ENCODE measurements at regions not wholly inside any gene's neighbourhood (a gene's known extent, or its start where the extent isn't known, plus 50 kb on each side); places are given as distances from the start of the nearest gene placed in this dataset.

DNA sequence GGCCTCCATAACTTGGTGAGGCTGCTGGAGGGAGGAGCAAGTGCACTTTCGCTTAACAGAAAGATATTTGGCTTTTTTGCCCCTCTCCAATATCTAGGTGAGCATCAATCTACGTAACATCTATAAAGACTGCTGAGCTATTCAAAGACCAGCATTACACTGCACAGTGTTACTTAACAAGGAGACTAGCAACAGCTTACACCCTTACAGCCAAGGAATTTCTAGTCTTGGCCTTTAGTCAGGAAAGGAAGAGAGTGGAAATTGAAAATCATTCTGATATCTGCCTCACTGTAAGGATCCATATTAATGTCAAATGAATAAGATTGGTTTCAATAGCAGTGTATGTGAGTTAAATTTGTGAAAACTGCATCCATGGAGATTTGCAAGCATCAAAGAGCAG is 163.9 kb upstream of the DUSP10 start:
- Histone ChIP-seq H2BK5ac (ENCODE audit: insufficient read length, low read length) (no peak overlapping the region), H3K56ac (ENCODE audit: insufficient read length, low read depth, low read length) (no peak overlapping the region), H3K18ac (ENCODE audit: insufficient read length, low read depth, low read length) (no peak overlapping the region), H2BK120ac (ENCODE audit: low read depth, low read length, poor library complexity, severe bottlenecking) (no peak overlapping the region), H3K79me2 (ENCODE audit: insufficient read depth, low read length) (no peaks in the 10 kb centered on the region), H4K20me1 (ENCODE audit: control insufficient read depth, insufficient read depth, insufficient read length) (no peaks in the 10 kb centered on the region), H2BK12ac (ENCODE audit: insufficient read length, low read depth, low read length) (no peak overlapping the region), H3T11ph (ENCODE audit: low read length) (no peak overlapping the region), H3K14ac (ENCODE audit: insufficient read depth, low read length) (no peak overlapping the region), H3K4me2 (ENCODE audit: insufficient read depth, insufficient read length, low read length) (no peak overlapping the region), H3K79me1 (ENCODE audit: insufficient read depth, low read depth, low read length, poor library complexity, severe bottlenecking) (no peaks in the 10 kb centered on the region), H4K5ac (ENCODE audit: insufficient read length, low read depth, low read length) (no peak overlapping the region), H4K91ac (ENCODE audit: insufficient read length, low read depth, low read length) (no peak overlapping the region), H4K8ac (replicated peaks; ENCODE audit: insufficient read length, low read depth, low read length) (no peak overlapping the region), H2AFZ (ENCODE audit: low read length) (no peak overlapping the region), H3K4me1 (ENCODE audit: insufficient read depth, low read length) (no peaks in the 10 kb centered on the region), H2BK20ac (ENCODE audit: low read depth, low read length, poor library complexity, severe bottlenecking) (no peak overlapping the region), H3K27ac (ENCODE audit: insufficient read length, low read depth, low read length) (no peak overlapping the region), H3K27me3 (ENCODE audit: insufficient read depth, low read length) (no peaks in the 10 kb centered on the region), H3K9me3 (ENCODE audit: control insufficient read depth, low read depth, low read length) (no peaks in the 10 kb centered on the region), H2AK5ac (ENCODE audit: insufficient read length, low read length) (no peak overlapping the region), H3K23ac (ENCODE audit: insufficient read length, low read depth, low read length) (no peak overlapping the region), H3K23me2 (ENCODE audit: insufficient read length, low read depth, low read length, poor library complexity, severe bottlenecking) (no peaks in the 10 kb centered on the region), H2BK15ac (ENCODE audit: low read depth, low read length) (no peak overlapping the region), H3K9ac (ENCODE audit: extremely low read depth, insufficient read length, low read length) (no peak overlapping the region), H3K4ac (ENCODE audit: low read depth, low read length) (no peak overlapping the region)
- Mint-ChIP-seq H3K27ac (no peak overlapping the region), H3K4me1 (peaks cover 0 to 3% of the 10 kb centered on the region in 2 experiments; a peak in 1 of 4 replicates), H3K27me3 (ENCODE audit: low read depth) (no peaks in the 10 kb centered on the region), H3K9me3 (no peaks in the 10 kb centered on the region), H3K4me3 (no peak overlapping the region), H3K36me3 (ENCODE audit: insufficient read depth in 1 of 3, low read depth in 3 of 3) (no peaks in the 10 kb centered on the region)
- WGBS (ENCODE audit: extremely low coverage, insufficient read length, low lambda C conversion rate), result no CpG with 5 or more reads among the region's 2 CpGs
- TF ChIP-seq, protein P1, sequence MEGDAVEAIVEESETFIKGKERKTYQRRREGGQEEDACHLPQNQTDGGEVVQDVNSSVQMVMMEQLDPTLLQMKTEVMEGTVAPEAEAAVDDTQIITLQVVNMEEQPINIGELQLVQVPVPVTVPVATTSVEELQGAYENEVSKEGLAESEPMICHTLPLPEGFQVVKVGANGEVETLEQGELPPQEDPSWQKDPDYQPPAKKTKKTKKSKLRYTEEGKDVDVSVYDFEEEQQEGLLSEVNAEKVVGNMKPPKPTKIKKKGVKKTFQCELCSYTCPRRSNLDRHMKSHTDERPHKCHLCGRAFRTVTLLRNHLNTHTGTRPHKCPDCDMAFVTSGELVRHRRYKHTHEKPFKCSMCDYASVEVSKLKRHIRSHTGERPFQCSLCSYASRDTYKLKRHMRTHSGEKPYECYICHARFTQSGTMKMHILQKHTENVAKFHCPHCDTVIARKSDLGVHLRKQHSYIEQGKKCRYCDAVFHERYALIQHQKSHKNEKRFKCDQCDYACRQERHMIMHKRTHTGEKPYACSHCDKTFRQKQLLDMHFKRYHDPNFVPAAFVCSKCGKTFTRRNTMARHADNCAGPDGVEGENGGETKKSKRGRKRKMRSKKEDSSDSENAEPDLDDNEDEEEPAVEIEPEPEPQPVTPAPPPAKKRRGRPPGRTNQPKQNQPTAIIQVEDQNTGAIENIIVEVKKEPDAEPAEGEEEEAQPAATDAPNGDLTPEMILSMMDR (conservative IDR thresholded peaks at IDR 0.05), result no peak
- DNase-seq, result no peak
